HTR-8/SVneo (cell line): ENCODE measurements at regions not wholly inside any gene's neighbourhood (a gene's known extent, or its start where the extent isn't known, plus 50 kb on each side); places are given as distances from the start of the nearest gene placed in this dataset.

Experiments
- DNase-seq: peaks from one replicate; pipeline ENCODE4 v3.0.0; 2011; ENCODE audit warnings: low spot score, mixed read lengths; ENCODE audit not compliant: insufficient read length
- FAIRE-seq: peaks from 2 replicates; lab custom pipeline; 2011; peaks lifted over from hg19 to GRCh38; lab: Jason Lieb, UNC

DNA sequence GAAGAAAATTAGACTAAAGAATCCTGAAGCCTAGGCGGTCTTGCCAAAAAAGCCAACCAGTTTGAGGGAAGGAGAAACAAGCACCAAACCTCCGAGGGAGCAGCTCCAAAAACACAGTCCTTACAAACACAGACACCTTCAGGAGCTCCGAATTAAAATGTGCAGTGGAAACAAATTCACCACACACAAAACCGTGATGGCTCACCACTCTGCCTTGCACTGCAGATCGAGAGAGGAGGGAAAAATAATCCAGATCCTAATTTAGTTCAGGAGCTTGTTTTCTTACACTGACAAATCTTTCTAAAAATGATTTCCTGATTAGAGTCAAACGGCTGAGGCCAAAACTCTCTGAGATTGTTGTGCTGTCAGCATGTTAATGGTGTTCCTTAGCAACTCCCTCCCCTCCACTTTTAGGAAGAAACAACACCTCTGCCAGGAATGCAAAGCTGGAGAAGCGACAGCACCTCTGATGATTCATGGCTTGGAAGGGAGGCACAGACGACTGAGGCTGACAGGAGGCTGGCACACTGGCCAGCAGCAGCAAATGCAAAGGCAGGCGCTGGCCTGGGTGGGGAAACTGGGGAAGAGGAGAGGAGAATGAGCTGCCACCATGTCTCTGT is 249.4 kb upstream of the KLHL29 start:
- no peak for DNase-seq

GRCh38 chr2:23137166-23137565 is 247.8 kb upstream of the KLHL29 start:
- DNase-seq (no peak), FAIRE-seq (no peak)

More for the DNA sequence above, 249.4 kb upstream of the KLHL29 start:
- FAIRE-seq = no peak

- no peak for DNase-seq
Measured at GRCh38 chr2:23138701-23139100, 246.3 kb upstream of the KLHL29 start.

DNA sequence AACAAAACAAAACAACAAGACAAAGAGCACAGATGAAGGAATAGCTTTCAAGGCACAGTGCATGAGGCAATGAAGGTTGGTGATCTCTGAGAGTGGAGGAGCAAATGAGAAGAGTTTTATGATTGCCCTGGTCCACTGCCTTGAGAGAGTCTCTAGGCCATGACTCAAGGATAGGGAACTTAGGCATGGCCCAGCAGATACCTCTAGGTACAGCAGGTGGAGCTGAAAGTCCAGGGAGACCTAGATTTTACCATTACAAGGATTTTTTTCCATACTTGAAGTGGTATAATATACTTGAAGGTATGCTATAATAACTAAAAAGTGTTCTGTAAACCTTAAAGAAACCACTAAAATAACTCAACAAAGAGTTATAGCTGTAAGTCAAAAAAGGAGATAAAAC is 239.5 kb upstream of the KLHL29 start:
- FAIRE-seq = no peak
- DNase-seq = no peak

More at GRCh38 chr2:23138701-23139100, 246.3 kb upstream of the KLHL29 start:
- FAIRE-seq = no peak

DNA sequence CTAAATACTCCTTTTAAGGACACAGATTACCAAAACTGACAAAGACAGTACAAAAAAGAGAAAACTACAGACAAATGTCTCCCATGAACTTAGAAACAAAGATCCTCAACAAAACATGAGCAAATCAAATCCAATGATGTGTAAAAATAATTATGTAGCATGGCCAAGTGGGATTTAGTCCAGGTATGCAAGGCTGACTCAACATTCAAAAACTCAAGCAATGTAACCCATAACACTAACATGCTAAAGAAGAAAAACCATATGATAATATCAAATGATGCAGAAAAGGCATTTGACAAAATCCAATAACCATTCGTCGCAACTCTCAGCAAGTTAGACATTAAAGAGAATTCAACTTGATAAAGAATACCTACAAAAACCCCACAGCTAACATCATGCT is 239.0 kb upstream of the KLHL29 start:
- FAIRE-seq (no peak), DNase-seq (no peak)

GRCh38 chr2:23148342-23148741 is 236.6 kb upstream of the KLHL29 start:
- DNase-seq (no peak), FAIRE-seq (no peak)

DNA sequence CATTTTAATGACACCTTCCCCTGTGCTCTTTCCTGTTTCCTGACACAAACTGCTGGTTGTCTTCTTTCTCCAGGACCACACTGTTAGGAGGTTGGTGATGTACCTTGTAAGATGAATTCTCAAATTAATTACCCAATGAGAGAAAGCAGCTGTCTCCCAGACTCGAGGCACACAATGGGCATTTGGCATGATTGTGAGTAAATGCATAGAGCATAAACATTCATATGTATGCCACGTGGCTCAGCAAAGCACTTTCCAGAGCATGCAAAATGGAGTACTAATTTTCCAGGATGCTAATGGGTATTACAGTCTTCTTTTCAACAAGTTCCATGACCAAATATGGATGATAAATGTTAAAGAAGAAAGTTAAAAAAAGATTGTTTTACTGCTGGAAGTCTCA is 235.2 kb upstream of the KLHL29 start:
- FAIRE-seq (no peak), DNase-seq (no peak)

- no peak for FAIRE-seq
- no peak for DNase-seq
Measured at GRCh38 chr2:23153484-23153883, 231.5 kb upstream of the KLHL29 start.

DNA sequence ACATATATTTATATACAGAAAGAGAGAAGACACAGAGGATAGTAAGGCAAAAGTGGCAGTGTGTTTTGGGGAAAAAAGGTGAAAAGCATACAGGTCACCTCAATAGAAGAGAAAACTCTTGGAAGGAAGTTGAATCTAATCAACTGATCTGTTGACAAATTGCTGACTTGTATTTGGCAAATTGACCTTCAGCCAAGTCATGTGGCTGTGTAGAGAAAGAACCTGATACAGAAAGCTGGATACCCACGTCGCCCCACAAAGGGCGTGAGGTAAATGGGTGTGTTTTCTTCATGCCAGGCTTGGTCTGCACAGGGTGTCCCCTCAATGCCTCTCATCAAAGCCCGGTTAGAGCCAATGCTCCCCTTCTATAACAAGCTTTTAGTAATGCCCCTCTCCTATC is 230.0 kb upstream of the KLHL29 start:
- FAIRE-seq (no peak), DNase-seq (no peak)

DNA sequence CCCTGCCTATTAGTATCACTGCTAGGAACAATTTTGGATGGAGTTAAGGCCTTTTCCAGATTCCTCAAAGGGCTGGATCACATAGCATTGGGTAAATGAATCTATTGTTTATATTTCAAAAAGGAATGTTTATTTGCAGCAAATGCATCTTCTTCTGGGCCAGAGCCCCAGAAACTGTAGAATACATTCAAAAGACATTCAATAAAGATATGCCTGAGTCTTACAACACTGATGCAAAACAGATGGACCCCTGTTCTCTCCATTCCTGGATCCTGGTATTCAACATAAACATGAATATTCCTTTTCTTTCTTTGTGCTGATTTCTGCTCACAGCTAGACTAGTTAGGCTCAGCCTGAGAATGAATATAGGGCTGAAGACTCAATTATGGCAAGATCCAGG is 227.2 kb upstream of the KLHL29 start:
- DNase-seq (no peak), FAIRE-seq (no peak)

DNA sequence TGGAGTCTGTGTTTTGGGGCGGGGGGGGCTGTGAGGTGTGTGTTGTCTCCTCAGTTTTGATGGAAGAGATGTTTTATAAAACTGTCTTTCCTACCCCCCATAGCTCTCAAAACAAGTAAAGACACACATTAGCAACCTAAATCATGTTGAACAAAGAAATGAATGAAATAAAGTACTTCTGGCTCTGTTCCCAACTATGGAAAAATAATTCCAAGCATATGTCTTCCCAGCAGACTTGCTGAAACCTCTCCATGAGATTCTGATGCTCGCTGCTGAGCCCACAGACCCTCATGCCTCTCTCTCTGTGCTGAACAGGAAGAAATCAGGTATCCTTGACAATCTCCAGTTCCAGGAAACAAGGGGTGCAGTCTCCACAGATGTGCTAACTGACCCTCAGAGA is 226.7 kb upstream of the KLHL29 start:
- FAIRE-seq = no peak
- DNase-seq = no peak

DNA sequence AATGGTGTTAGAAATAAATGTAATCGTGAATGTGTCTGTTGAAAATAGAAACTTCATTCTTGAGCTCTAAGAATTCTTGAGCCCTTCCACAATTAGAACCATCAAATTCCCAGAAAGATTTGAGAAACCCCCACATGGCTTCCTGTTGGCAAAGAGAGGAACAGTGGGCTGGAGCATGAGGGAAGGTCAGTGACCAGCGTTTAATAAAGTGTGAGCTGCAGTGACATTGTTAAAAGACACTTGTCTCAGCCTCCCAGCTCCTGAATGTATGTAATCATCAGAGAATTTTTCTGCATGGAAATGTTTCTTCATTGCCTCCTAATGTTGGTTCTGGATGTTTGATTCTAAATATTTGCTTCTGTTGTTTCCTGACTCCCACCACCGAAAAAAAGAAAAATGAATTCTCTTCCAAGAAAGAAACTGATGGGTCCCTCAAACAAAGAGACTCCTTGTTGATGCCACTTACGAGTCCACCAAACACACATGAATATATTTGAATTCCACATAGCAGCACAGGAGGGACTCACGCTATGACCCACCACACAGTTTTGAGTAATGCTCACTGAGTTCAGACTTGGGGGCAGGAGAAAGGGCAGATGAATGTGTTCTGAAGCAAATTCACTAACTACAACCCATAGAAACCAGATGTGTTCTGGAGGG is 225.1 kb upstream of the KLHL29 start:
- FAIRE-seq (no peak), DNase-seq (no peak)

GRCh38 chr2:23164173-23164572 is 220.8 kb upstream of the KLHL29 start:
- DNase-seq (no peak), FAIRE-seq (no peak)

DNA sequence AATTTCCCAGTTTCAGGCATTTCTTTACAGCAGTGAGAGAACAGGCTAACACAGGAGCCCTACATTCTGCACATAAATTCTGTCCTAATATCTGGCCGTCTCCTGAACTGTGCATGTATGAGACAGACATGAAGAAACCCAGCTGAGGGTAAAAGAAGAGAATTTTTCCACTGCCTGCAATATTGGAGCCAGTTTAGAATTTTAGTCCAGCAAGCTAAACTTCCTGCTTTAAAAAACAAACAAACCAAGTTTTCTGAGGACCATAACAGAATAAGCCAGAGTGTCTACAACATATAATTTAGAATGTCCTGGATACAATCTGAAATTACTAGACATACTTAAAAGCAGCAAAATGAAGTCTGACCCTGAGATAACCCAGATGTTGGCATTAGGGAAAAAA is 215.1 kb upstream of the KLHL29 start:
- no peak for FAIRE-seq
- DNase-seq = no peak

- no peak for DNase-seq
- no peak for FAIRE-seq
Measured at GRCh38 chr2:23171108-23171507, 213.9 kb upstream of the KLHL29 start.

DNA sequence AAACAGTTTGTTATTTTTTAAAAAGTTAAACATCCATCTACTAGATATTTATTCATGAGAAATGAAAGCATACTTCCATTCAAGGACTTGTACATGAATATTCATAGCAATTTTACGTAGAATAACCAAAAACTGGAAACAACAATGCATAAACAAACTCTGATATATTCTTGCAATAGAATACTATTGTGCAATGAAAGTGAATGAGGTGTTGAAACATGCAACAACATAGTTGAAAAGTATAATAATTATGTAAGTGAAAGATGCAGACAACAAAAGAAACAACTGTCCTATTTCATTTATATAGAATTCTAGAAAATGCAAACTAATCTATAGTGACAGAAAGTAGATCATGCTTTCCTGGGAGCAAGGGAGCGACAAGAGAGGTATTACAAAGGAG is 206.6 kb upstream of the KLHL29 start:
- DNase-seq (no peak), FAIRE-seq (no peak)

GRCh38 chr2:23183733-23184132 is 201.2 kb upstream of the KLHL29 start:
- FAIRE-seq (no peak), DNase-seq (no peak)

DNA sequence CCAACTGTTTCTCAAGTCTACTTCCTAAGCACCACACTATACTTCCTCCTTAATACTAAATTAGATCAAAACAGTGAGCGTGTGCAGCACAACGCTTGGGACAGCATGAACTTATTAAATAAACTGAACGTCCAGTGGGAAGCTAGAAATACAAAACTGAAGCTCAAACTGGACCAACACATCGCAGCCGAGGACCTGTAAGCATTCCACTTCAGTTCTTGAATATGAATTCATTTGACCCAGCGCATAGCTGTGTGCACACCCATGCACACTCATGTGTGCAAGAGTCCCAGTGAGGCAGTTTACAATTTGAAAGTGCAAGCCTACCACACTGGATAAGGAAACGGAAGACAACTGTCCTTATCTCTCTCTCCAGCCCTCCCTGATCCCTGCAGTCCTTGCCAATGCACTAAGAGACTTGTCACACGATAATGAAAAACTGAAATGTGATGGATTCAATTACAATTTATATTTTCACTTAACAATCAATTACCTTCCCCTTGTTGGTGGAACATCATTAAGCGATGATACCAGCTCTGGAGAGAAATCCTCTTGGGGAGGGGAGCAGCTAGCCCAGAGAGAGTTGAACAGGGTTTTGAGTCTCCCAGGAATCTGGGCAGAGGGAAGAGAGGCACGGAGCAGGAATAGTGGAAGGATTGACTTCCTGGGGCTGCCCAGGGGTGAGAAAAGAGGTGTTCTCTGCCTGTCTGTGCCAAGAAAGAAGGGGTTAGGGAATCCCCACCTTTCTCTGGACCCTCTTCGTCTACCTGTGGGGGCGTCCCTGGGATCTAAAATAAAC is 186.5 kb upstream of the KLHL29 start:
- FAIRE-seq = no peak
- no peak for DNase-seq

DNA sequence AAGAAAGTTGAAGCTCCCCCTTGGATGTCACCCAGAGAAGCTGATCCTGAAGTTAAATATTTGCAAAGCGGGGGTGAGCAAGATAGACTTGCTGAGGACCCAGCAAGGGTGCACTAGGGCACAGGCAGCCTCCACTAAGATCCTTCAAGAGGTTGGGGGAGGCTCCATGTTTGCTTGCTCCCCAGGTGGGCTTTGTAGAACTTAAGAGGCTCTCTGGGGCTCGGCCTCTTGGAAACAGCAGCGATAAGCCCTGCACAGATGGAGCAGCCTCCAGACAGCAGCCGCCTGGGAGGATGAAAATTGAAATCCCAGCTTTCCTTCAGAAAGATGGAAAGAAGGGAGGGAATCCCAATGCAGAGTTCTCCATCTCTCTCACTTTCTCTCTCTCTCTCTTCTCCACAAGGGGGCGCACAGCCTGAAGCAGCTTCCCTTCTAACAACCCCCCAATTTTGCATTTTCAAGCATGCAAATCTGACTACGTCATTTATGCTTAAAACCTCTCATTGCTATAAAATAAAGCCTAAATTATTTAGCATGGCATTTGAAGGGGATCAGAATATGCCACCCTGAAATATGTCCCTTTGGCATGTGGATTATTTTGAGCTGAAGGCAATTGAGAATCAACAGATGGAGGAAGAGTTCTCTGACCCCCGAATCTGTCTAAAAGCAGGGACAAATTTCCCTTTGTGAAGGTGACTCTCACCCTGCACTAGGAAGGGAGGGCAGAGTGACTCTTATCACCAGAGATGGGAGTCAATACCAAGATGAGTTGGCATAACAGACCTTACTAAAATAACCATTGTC is 185.7 kb upstream of the KLHL29 start:
- FAIRE-seq (no peak), DNase-seq (no peak)

DNA sequence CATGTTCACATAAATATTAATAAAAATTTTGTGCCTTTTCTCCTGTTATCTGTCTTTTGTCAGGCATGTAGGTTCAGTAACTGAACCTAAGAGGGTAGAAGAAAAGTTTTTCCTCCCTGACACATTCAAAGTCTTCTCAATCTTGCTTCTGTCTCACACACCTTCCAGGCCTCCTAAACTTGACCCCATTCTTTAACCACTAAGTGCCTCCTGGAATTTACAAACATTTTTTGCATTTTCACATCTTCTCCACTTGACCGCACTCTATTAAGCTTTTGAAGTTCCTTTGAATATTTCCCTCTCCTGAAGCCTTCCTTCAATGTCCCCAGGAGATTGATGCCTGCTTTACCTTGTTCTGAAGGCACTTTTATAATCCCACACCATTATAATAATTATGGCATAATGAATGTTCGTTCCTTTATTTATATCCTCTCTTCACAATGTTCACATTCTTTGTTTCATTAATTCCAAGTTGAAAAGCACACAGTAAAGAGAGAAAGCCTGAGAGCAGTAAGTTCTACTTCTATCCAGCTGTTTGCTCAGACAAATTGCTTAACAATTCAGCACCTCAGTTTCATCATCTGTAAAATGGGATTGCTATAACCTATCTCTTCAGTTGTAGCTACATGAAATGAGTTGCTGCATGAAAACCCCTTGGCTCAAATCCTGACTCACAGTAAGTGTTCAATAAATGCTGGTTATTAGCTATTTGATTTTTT is 184.8 kb upstream of the KLHL29 start:
- DNase-seq (no peak), FAIRE-seq (no peak)
